GM18909 (cell line): ENCODE measurements at regions not wholly inside any gene's neighbourhood (a gene's known extent, or its start where the extent isn't known, plus 50 kb on each side); places are given as distances from the start of the nearest gene placed in this dataset.

Experiments used
- ATAC-seq: cut with Tn5 transposase; IDR thresholded peaks from one replicate; pipeline ENCODE4 v1.9.1; 2021; ENCODE audit warnings: mild to moderate bottlenecking; ENCODE audit not compliant: unreplicated experiment, poor library complexity

GRCh38 chr20:16124911-16125776, 448.1 kb downstream of the KIF16B start:
- ATAC-seq = no peak

- ATAC-seq = no peak
These were observed 448.8 kb downstream of the KIF16B start for GRCh38 chr20:16124491-16124890.

- ATAC-seq = no peak
These were observed 449.6 kb downstream of the KIF16B start for GRCh38 chr20:16123623-16124022.

- no peak for ATAC-seq
These were observed 453.3 kb downstream of the KIF16B start for GRCh38 chr20:16119909-16120308.

GRCh38 chr20:16115911-16116552, 457.2 kb downstream of the KIF16B start:
- no peak for ATAC-seq

- no peak for ATAC-seq
These were observed 459.5 kb downstream of the KIF16B start for GRCh38 chr20:16113736-16114135.

GRCh38 chr20:16111852-16112412, 461.3 kb downstream of the KIF16B start:
- ATAC-seq = no peak

GRCh38 chr20:16111172-16111832, 461.9 kb downstream of the KIF16B start:
- ATAC-seq = no peak

- ATAC-seq = no peak
These were observed 465.9 kb downstream of the KIF16B start for GRCh38 chr20:16107172-16107870.

GRCh38 chr20:16106191-16106849, 466.9 kb downstream of the KIF16B start:
- no peak for ATAC-seq

GRCh38 chr20:16104783-16105182, 468.5 kb downstream of the KIF16B start:
- ATAC-seq = no peak
